CD14-positive monocyte (primary cell): ENCODE measurements at regions not wholly inside any gene's neighbourhood (a gene's known extent, or its start where the extent isn't known, plus 50 kb on each side); places are given as distances from the start of the nearest gene placed in this dataset.

ENCODE experiments used
- DNase-seq, 3 donors: peaks; one replicate each; pipeline ENCODE4 v3.0.0-alpha.2; 2011 to 2022
- H2AFZ ChIP-seq: 2 replicates; pipeline ENCODE4 v1.6.0; 2012; ENCODE audit warnings: mild to moderate bottlenecking, low read depth, low read length, inconsistent platforms; ENCODE audit not compliant: insufficient read depth, poor library complexity, severe bottlenecking
- H3K27ac ChIP-seq, 2 donors: 1 replicate in 1 of 2; 2 replicates in 1 of 2; pipeline ENCODE4 v1.5.1; 2012 to 2013; ENCODE audit warnings: low read length in 2 of 2, control low read depth in 1 of 2, inconsistent platforms in 1 of 2, low read depth in 1 of 2, mild to moderate bottlenecking in 1 of 2
- H3K27me3 ChIP-seq, 2 donors: one replicate each; pipeline versions ENCODE4 v1.6.0 to v1.6.1; 2011 to 2013; ENCODE audit warnings: low read length in 2 of 2; ENCODE audit not compliant: control insufficient read depth in 2 of 2, insufficient read depth in 2 of 2
- H3K36me3 ChIP-seq, 2 donors: replicated peaks in 1 of 2; 1 replicate in 1 of 2; 2 replicates in 1 of 2; pipeline versions ENCODE4 v1.5.1 to v1.6.1; 2012 to 2013; ENCODE audit warnings: low read length in 2 of 2, control low read depth in 1 of 2, inconsistent platforms in 1 of 2, mild to moderate bottlenecking in 1 of 2; ENCODE audit not compliant: insufficient read depth in 2 of 2, control insufficient read depth in 1 of 2
- H3K4me1 ChIP-seq, 2 donors: 1 replicate in 1 of 2; 2 replicates in 1 of 2; pipeline versions ENCODE4 v1.5.1 to v1.6.1; 2012 to 2013; ENCODE audit warnings: low read length in 2 of 2, control low read depth in 1 of 2, inconsistent platforms in 1 of 2, mild to moderate bottlenecking in 1 of 2, moderate library complexity in 1 of 2; ENCODE audit not compliant: insufficient read depth in 2 of 2, control insufficient read depth in 1 of 2
- H3K4me2 ChIP-seq: replicated peaks from 2 replicates; pipeline ENCODE3; 2012; ENCODE audit warnings: low read length, moderate library complexity, mild to moderate bottlenecking; ENCODE audit not compliant: poor library complexity, severe bottlenecking; ENCODE audit errors: extremely low read depth
- H3K4me3 ChIP-seq, 3 experiments: fragments of 200-600 bp in 1 of 3; sonication (generic) in 1 of 3; replicated peaks in 1 of 3; 1 replicate in 2 of 3; 2 replicates in 1 of 3; pipeline ENCODE4 v1.5.1; 2011 to 2013; ENCODE audit warnings: low read length in 3 of 3, mild to moderate bottlenecking in 3 of 3, control low read depth in 2 of 3, low read depth in 2 of 3, inconsistent platforms in 1 of 3, moderate library complexity in 1 of 3
- H3K79me2 ChIP-seq: 2 replicates; pipeline ENCODE4 v1.6.0; 2012; ENCODE audit warnings: mild to moderate bottlenecking, control low read depth, inconsistent platforms, low read length, moderate library complexity; ENCODE audit not compliant: insufficient read depth
- H3K9ac ChIP-seq: 2 replicates; pipeline ENCODE4 v1.6.0; 2017; ENCODE audit warnings: low read length, mild to moderate bottlenecking; ENCODE audit not compliant: insufficient read depth, poor library complexity, severe bottlenecking
- H3K9me3 ChIP-seq, 2 donors: replicated peaks in 1 of 2; 1 replicate in 1 of 2; 2 replicates in 1 of 2; pipeline versions ENCODE4 v1.5.1 to v1.6.1; 2012 to 2013; ENCODE audit warnings: low read length in 2 of 2, control low read depth in 1 of 2; ENCODE audit not compliant: control insufficient read depth in 1 of 2, insufficient read depth in 1 of 2
- H4K20me1 ChIP-seq: 2 replicates; pipeline ENCODE4 v1.6.0; 2012; ENCODE audit warnings: mild to moderate bottlenecking, low read length, control low read depth, moderate library complexity; ENCODE audit not compliant: insufficient read depth
- H3K27ac Mint-ChIP-seq, 7 donors: one replicate each; pipeline ENCODE4 v1.8.0; 2020; ENCODE audit warnings: mild to moderate bottlenecking in 7 of 7, mixed read lengths in 7 of 7, moderate library complexity in 6 of 7, inconsistent platforms in 2 of 7
- H3K27me3 Mint-ChIP-seq, 3 donors: one replicate each; pipeline ENCODE4 v1.8.0; 2021 to 2022; ENCODE audit warnings: low read depth in 3 of 3, mild to moderate bottlenecking in 3 of 3, mixed read lengths in 3 of 3, moderate library complexity in 3 of 3, inconsistent platforms in 1 of 3
- H3K36me3 Mint-ChIP-seq, 2 donors: one replicate each; pipeline ENCODE4 v1.8.0; 2020; ENCODE audit warnings: mixed read lengths in 2 of 2, inconsistent platforms in 1 of 2, mild to moderate bottlenecking in 1 of 2
- H3K4me1 Mint-ChIP-seq: one replicate; pipeline ENCODE4 v1.8.0; 2020; ENCODE audit warnings: mild to moderate bottlenecking, mixed read lengths
- H3K4me3 Mint-ChIP-seq, 2 donors: one replicate each; pipeline ENCODE4 v1.8.0; 2020; ENCODE audit warnings: mild to moderate bottlenecking in 2 of 2, mixed read lengths in 2 of 2, moderate library complexity in 1 of 2
- H3K9me3 Mint-ChIP-seq, 7 donors: one replicate each; pipeline ENCODE4 v1.8.0; 2020 to 2022; ENCODE audit warnings: mixed read lengths in 7 of 7, mild to moderate bottlenecking in 6 of 7, moderate library complexity in 6 of 7, inconsistent platforms in 2 of 7
- WGBS: methylation state at CpG from one replicate; pipeline ENCODE4 v1.1.5; 2013; ENCODE audit warnings: missing lambda C conversion rate; ENCODE audit not compliant: insufficient coverage; 5-methylcytosine and 5-hydroxymethylcytosine counted together
- intact Hi-C, 2 donors: fragments of 100-400 bp; cut with micrococcal nuclease; formaldehyde crosslinking; loops; one replicate each; pipeline versions ENCODE4 v1.15.0 to v1.15.1; 2023
- TF ChIP-seq, protein P1 (sequence below): fragments of 200-600 bp; IDR thresholded peaks from one replicate; pipeline ENCODE4 v1.8.0; 2022; ENCODE audit warnings: antibody characterized with exemption, mild to moderate bottlenecking

DNA sequence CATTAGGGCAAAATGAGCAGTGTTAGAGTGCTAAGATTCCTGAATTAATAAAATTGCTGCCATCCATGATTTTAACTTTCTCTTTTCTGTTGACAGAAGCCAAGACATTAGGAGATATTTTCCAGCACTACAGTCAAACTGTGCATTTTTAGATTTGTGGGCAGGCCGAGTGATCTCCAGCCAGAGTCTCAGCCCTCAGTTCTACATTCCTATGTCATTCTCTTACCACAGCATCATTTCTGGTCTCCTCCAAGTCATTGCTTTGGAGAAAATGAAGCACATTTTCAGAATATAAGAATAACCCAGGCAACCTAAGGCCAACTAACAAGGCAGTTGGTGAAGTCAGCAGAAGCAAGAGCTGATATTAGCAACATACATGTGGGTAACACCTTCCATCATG is 74.6 kb upstream of the NUDT7 start:
- H3K36me3 Mint-ChIP-seq = no peaks in the 10 kb centered on the region
- no peaks in the 10 kb centered on the region for H3K36me3 ChIP-seq
- no peak for DNase-seq
- H3K79me2 ChIP-seq = no peaks in the 10 kb centered on the region
- H4K20me1 ChIP-seq = no peaks in the 10 kb centered on the region
- H3K4me1 ChIP-seq = no peaks in the 10 kb centered on the region
- H3K27me3 ChIP-seq = peaks cover 0 to 2% of the 10 kb centered on the region in 2 donors
- no CpG with 5 or more reads among the region's 1 CpG for WGBS
- H3K9ac ChIP-seq = no peak overlapping the region
- no peaks in the 10 kb centered on the region for H3K4me1 Mint-ChIP-seq
- H3K27ac ChIP-seq = no peak overlapping the region
- TF ChIP-seq, protein P1, sequence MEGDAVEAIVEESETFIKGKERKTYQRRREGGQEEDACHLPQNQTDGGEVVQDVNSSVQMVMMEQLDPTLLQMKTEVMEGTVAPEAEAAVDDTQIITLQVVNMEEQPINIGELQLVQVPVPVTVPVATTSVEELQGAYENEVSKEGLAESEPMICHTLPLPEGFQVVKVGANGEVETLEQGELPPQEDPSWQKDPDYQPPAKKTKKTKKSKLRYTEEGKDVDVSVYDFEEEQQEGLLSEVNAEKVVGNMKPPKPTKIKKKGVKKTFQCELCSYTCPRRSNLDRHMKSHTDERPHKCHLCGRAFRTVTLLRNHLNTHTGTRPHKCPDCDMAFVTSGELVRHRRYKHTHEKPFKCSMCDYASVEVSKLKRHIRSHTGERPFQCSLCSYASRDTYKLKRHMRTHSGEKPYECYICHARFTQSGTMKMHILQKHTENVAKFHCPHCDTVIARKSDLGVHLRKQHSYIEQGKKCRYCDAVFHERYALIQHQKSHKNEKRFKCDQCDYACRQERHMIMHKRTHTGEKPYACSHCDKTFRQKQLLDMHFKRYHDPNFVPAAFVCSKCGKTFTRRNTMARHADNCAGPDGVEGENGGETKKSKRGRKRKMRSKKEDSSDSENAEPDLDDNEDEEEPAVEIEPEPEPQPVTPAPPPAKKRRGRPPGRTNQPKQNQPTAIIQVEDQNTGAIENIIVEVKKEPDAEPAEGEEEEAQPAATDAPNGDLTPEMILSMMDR = no peak
- peak overlapping the region in 1 of 2 donors; percentile 3 for H3K4me3 Mint-ChIP-seq
- H3K27ac Mint-ChIP-seq = no peak overlapping the region
- intact Hi-C loops = no loop called here
- H3K9me3 Mint-ChIP-seq = peaks cover 0 to 5% (median 0%) of the 10 kb centered on the region in 7 donors
- H2AFZ ChIP-seq = no peak overlapping the region
- peaks cover 0 to 13% (median 5%) of the 10 kb centered on the region in 3 donors for H3K27me3 Mint-ChIP-seq
- H3K4me3 ChIP-seq = no peak overlapping the region
- no peak overlapping the region for H3K4me2 ChIP-seq
- no peaks in the 10 kb centered on the region for H3K9me3 ChIP-seq

DNA sequence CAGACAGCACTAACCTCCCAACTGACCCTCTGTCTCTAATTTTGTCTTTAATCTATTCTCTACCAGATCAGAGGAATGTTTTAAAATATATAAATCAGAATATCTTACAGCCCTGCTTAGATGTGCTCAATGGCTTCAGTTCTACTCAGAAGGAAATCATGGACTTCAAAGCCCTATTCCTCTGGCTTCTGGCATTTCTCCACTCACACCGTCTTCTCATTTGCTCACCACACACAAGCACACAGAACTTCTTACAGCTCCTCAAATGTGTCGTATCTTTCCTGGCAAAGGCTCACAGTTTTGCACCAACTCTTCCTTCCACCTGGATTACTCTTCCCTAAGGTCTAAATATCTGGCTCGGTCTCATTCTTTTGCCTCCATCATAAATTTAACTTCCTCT is 71.6 kb upstream of the NUDT7 start:
- Mint-ChIP-seq H3K9me3 (peaks cover 0 to 5% (median 0%) of the 10 kb centered on the region in 7 donors), H3K27me3 (peaks cover 1 to 12% (median 5%) of the 10 kb centered on the region in 3 donors), H3K36me3 (no peaks in the 10 kb centered on the region), H3K4me1 (no peaks in the 10 kb centered on the region), H3K27ac (no peak overlapping the region), H3K4me3 (no peak overlapping the region)
- no peaks in the 10 kb centered on the region for H3K4me1 ChIP-seq
- TF ChIP-seq, protein P1 = no peak
- H4K20me1 ChIP-seq = no peaks in the 10 kb centered on the region
- no peaks in the 10 kb centered on the region for H3K79me2 ChIP-seq
- H3K4me3 ChIP-seq = no peak overlapping the region
- DNase-seq = no peak
- no peak overlapping the region for H2AFZ ChIP-seq
- H3K36me3 ChIP-seq = no peaks in the 10 kb centered on the region
- intact Hi-C loops = no loop called here
- no peaks in the 10 kb centered on the region for H3K9me3 ChIP-seq
- 91% methylated on average over 3 of the region's 3 CpGs for WGBS
- H3K27ac ChIP-seq = no peak overlapping the region
- peaks cover 2% of the 10 kb centered on the region in 2 donors for H3K27me3 ChIP-seq
- H3K4me2 ChIP-seq = no peak overlapping the region
- H3K9ac ChIP-seq = no peak overlapping the region
